NCI-H524 treated with DMSO at 0.1 percent for 48 hours (cell line): ENCODE measurements at regions not wholly inside any gene's neighbourhood (a gene's known extent, or its start where the extent isn't known, plus 50 kb on each side); places are given as distances from the start of the nearest gene placed in this dataset.
"Not testable (repeated sequence)": the region's sequence is repeated elsewhere in the genome, so short reads cannot be mapped to it uniquely, and the experiment has no call there.

ENCODE experiments used
- DNase-seq: peaks from one replicate; lab custom pipeline; 2025; lab: John Stamatoyannopoulos, UW

- DNase-seq: no peak
These were observed 81.9 kb downstream of the TMEM18 start for GRCh38 chr2:595141-595815.

- no peak for DNase-seq
These were observed 82.8 kb downstream of the TMEM18 start for GRCh38 chr2:594297-594949.

GRCh38 chr2:593356-594026 lies 83.7 kb downstream of the TMEM18 start:
- DNase-seq: no peak

GRCh38 chr2:592737-593136 lies 84.5 kb downstream of the TMEM18 start:
- no peak for DNase-seq

- DNase-seq: no peak
These were observed 86.7 kb downstream of the TMEM18 start for GRCh38 chr2:590214-591175.

DNA sequence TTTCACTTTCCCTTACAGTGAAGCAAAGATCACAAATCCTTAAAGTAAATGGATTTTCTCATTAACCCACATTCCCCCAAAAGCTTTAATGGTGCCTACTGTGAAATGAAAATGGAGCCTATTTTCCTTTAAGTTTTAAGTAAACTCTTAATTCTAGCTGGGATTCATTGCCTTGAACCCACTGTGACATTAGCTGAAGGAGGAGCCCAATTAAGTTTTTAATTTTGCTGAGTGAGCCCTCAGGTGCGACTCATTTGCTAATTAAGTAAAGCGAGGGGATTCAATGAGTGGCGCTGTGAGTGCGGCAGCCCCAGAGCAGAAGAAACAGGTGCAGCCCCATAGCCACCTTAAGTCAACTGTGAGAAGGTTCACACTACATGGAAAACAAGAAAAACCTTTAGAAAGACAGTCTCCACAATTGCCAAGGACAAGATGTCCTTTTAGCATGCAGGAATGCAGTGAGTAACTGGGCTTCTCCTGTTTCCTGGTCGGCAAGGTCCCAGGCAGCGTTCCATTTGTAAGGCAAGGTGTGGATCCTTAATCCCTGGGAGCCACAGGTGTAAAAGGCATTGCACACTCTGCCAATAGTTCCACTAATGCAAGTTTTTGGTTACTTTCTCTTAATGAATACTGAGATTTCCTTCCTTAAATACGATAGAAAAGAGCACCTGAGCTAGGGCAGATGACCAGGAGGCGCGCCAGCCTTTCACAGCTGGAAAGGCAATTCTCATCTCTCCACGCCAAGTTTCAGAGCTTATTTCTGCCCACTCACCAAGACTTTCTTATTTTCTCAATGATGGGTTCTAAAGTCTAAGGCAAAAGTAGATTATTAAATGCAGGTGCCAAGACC lies 87.7 kb downstream of the TMEM18 start:
- no peak for DNase-seq

DNA sequence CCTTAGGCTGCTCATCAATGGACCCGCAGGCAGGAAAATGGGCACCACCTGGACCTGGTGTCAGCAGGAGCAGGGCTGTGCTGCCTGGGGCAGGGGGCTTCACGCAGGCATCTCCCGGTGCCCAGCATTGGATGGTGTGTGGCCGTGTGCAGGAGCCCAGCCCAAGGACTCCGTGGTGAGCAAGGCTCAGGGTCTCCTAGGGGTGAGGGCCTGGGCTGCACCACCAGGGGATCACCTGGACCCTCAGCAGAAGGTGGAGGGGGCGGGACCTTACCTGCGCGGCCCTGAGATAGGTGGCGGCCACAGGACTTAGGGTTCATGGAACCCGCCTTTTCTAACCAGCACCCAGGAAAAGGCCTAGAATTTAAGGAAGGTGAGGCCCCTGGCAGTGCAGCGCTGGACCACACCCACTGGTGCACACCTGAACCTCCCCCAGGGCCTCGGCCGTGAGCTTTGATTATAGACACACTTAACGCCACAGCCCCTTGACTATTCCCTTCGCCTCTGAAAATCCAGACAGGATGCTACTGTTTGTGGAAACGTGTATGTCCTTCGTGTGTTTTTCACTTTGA lies 89.0 kb downstream of the TMEM18 start:
- DNase-seq: no peak

DNA sequence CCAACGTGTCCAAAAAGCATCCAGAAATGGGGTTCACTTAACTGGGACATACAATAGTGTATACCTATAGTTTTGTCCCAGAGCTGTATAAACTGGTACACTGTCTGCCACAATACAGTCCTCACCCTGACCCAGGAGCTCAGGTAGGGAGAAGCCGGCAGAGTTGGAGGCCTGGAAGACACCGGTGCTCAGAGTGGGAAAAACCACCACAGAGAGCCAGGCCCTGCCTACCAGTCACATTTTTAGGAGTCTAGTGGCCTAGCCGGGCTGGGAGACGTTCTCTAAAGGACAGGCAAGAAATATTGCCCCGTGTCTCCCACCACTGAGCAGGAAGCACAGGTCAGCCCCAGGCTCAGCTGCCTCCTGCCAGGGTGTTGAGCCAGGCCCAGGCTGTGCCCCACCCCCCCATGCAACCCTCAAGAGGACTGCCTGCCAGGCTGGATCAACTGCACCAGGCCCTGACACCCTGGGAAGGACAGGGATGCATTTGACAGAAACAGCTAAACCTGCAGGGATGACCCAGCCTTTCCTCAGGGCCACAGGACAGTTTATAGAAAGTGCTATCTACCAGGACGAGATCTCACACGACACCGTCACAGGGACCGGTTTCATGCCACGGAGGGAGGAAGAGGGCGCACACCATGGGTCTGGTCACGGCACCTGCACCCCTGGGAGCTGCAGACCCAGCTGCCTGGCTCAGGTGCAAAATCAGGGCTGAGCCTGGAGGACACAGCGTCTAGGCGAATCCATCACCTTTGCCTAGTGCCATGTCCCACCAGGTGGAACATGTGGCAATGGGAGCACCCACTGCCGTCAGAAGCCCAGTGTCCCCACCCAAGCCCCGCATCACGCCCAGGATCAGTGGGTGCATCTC lies 89.9 kb downstream of the TMEM18 start:
- no peak for DNase-seq

- no peak for DNase-seq
These were observed 90.5 kb downstream of the TMEM18 start for GRCh38 chr2:586641-587076.

- no peak for DNase-seq
These were observed 92.1 kb downstream of the TMEM18 start for GRCh38 chr2:584863-585823.

GRCh38 chr2:583666-584065 lies 93.5 kb downstream of the TMEM18 start:
- DNase-seq: no peak

GRCh38 chr2:582792-583528 lies 94.2 kb downstream of the TMEM18 start:
- no peak for DNase-seq

- not testable (repeated sequence) for DNase-seq
These were observed 94.9 kb downstream of the TMEM18 start for GRCh38 chr2:582289-582688.

DNA sequence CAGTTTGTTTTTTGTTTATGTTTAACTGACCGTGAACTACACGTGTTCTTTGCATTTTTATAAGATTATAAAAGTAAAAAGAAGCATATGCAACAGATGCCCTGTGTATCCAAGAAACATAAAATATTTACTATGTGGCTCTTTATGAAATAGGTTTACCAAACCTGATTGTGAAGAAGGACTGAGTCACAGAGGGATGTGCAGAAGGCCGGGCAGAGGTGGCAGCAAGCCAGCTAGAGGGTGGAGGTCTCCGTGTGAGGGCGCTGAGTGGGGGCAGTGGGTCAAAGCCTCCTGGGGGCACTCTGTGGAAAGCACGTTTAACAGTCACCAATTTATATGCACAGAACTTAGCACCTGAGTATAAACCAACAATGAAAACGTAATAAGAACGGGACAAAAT lies 97.2 kb downstream of the TMEM18 start:
- no peak for DNase-seq

GRCh38 chr2:579351-579886 lies 97.8 kb downstream of the TMEM18 start:
- no peak for DNase-seq

GRCh38 chr2:576292-576691 lies 100.9 kb downstream of the TMEM18 start:
- no peak for DNase-seq

GRCh38 chr2:575727-576236 lies 101.4 kb downstream of the TMEM18 start:
- no peak for DNase-seq
